Ecto neural progenitor cell (in vitro differentiated cells): ENCODE measurements at regions not wholly inside any gene's neighbourhood (a gene's known extent, or its start where the extent isn't known, plus 50 kb on each side); places are given as distances from the start of the nearest gene placed in this dataset.
"Not testable (repeated sequence)": the region's sequence is repeated elsewhere in the genome, so short reads cannot be mapped to it uniquely, and the experiment has no call there.

ENCODE experiments used
- DNase-seq: peaks from one replicate; pipeline ENCODE4 v3.0.0-alpha.2; 2018; ENCODE audit warnings: low spot score

DNA sequence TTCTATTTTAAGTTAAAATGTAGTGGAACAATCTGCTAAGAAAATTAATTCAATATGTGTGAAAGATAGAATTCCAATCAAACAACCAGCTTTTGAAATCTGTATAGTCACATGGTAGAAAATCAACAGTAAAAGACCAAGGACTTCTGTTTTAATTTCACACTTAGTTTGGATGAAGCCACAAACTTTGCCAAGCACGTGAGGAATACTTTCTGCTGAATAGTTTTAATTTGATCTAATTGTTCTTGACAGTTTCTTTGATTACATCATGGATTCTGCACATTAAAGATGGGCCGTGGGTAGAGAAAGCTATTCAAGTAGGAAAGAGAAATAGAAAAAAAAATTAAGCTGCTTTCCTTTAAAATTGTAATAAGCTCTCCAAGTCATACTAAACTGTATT is 137.9 kb upstream of the FAM241A start:
- no peak for DNase-seq

- no peak for DNase-seq
These were observed 129.3 kb upstream of the FAM241A start for GRCh38 chr4:112015960-112016359.

GRCh38 chr4:112023402-112023950 is 121.8 kb upstream of the FAM241A start:
- DNase-seq = no peak

- DNase-seq = no peak
These were observed 119.2 kb upstream of the FAM241A start for GRCh38 chr4:112026058-112026457.

- no peak for DNase-seq
These were observed 115.5 kb upstream of the FAM241A start for GRCh38 chr4:112029771-112030171.

DNA sequence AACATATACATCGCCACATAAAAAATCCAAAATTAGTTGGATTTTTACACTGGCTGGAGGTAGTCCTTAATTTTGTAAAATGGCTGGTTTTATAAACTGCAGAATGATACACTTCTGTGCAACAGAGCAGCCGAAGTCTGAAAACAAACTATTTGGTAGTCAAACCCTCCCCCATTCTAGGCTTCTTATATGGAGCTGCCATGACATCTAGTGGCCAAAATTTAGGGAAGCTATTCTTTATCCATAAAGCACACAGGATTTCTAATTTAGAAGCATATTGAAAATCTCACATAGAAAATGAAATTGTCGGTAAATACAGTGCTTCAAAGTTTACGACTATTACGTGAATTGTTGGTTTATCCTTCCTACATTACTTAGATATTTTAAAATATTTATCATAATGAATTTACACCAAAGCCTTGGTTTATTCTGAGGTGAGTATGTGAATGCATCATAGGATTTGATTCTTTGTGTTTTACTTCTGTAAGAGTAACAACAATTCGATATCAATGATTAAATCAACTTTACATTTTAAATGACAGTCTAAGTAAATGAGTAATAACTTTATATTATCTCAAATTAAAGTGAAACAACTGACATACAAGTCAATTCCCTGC is 113.4 kb upstream of the FAM241A start:
- DNase-seq = no peak

GRCh38 chr4:112036886-112037285 is 108.4 kb upstream of the FAM241A start:
- DNase-seq = no peak

- DNase-seq = no peak
These were observed 106.4 kb upstream of the FAM241A start for GRCh38 chr4:112038861-112039260.

GRCh38 chr4:112049119-112049518 is 96.1 kb upstream of the FAM241A start:
- not testable (repeated sequence) for DNase-seq

GRCh38 chr4:112053825-112054350 is 91.4 kb upstream of the FAM241A start:
- no peak for DNase-seq

DNA sequence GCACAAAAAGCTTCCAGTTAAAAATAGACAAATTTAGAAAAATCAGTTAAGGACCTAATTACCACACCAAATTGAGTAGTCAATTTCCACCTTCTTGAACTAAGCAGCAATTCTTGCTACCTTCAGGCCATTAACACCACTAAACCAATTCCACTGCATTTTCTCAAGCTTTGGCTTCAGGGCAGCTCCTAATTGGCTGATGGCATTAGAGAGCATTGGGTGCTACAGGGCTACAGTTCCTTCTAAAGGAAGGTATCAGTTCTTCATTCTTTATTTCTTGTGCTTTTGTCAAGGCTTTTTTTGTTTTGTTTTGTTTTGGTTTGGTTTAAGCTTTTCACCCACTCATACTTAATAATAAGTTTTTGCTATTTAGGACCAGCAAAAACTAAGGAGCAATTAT is 90.2 kb upstream of the FAM241A start:
- DNase-seq = no peak

DNA sequence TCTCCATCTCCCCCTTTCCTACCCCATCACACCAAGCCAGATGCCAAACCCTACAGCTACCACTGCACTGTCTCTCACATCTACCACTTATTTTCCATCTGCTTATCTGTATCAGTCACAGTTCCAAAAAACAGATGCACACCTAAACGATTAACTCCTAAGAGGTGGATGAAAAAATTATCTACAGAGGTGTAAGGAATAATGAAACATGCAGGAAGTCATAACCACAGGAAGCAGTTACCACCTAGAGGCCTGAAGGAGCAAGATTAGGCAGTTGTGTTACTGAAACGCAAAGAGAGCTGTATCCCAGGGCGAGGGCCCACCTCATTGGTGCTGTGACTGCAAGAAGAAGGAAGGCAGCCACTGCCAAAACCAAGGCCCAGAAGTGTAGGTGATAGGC is 87.8 kb upstream of the FAM241A start:
- no peak for DNase-seq

- no peak for DNase-seq
These were observed 86.8 kb upstream of the FAM241A start for GRCh38 chr4:112058433-112058832.

GRCh38 chr4:112060212-112060611 is 85.0 kb upstream of the FAM241A start:
- DNase-seq = no peak

- DNase-seq = no peak
These were observed 83.9 kb upstream of the FAM241A start for GRCh38 chr4:112061207-112061817.

DNA sequence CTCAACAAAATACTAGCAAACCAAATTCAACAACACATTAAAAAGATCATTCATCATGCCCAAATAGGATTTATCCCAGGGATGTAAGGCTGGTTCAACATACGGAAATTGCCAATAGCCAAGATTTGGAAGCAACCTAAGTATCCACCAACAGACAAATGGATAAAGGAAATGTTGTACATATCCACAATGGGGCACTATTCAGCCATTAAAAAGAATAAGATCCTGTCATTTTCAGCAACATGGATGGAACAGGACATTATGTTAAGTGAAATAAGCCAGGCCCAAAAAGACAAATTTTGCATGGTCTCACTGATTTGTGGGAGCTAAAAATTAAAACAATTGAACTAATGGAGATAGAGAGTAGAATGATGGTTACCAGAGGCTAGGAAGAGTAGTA is 82.0 kb upstream of the FAM241A start:
- no peak for DNase-seq

DNA sequence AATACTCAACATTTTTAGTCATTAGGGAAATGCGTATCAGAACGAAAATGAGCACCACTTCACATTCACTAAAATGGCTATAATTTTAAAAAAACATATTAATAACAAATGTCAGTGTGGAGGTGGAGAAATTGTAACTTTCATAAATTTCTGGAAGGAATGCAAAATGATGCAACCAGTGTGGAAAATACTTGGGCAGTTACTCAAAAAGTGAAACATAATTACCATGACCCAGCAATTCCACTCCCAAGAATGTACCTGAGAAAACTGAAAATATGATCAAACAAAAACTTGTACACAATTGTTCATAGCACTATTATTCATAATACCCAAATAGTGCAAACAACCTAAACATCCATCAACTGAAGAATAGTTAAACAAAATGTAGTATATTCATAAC is 76.1 kb upstream of the FAM241A start:
- DNase-seq = no peak

DNA sequence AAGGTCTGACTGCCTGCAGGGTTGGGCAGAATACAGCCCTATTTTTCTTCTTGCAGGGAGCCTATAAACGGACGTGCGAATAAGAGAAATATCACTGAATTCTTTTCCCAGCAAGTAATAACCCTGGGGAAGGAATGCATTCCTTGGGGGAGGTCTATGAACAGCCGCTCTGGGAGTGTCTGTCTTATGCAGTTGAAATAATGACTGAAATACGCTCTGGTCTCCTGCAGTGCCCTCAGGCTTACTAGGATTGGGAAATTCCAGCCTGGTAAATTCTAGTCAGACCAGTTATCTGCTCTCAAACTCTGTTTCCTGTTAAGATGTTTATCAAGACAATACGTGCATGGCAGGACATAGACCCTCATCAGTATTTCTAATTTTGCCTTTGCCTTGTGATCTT is 72.1 kb upstream of the FAM241A start:
- DNase-seq = no peak

GRCh38 chr4:112075129-112075753 is 70.0 kb upstream of the FAM241A start:
- DNase-seq = no peak

DNA sequence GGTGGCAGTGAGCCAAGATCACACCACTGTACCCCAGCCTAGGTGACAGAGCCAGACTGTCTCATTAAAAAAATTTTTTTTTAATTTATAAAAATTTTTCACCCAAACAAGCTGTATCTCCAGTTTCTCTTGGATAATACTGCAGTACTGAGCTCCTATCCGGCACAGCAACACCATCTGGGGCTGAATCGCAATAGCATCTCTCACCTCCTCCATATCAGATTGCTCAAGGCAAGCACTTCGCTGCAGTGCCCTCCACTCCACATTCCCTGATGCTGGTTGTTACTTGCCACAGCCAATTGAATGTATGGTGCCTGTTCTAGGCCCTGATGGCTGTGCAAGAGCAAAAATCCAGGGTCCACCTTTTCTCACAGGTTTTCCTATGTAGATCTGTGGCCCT is 69.3 kb upstream of the FAM241A start:
- no peak for DNase-seq

DNA sequence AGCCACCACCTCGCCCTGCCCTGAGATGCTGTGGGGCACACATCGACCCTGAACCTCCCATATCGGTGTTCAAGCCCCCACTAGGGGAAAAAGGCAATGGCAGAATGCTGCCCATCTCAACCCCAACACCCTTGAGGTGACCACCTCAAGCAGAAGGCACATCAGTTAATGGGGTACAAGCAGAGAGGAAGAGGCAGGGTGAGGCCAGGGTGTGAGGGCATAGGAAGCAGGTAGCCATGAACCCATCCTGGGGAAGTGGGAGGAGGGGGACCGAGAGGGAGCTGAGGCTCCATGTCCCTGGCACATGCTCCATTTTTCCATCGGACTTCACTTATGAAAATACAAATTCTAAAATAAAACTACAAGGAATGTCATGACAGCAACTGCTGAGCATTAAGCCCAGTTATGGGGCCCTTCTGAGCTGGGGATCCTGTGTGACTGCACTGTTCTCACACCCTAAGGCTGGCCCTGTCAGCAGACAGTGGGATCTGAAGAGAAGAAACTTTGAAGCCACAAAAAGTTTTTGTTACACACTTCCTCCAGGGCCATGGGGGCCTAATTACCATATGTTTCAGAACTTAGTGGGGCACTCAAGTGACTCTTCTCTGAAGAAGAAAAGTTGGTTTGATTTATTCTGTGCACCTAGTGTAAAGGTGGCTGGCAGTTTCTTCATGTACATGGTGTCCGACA is 68.2 kb upstream of the FAM241A start:
- DNase-seq = no peak

DNA sequence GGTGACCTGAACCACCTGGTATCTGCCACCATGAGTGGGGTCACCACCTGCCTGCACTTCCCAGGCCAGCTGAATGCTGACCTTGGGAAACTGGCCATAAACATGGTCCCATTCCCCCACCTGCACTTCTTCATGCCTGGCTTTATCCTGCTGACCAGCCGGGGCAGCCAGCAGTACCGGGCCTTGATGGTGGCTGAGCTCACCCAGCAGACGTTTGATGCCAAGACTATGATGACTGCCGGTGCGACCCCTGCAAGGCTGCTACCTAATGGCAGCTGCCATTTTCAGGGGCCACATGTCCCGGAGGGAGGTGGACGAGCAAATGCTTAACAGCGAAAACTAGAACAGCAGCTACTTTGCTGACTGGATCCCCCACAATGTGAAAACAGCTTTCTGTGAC is 67.5 kb upstream of the FAM241A start:
- DNase-seq = no peak
